ENCODE measurements at regions not wholly inside any gene's neighbourhood (a gene's known extent, or its start where the extent isn't known, plus 50 kb on each side); places are given as distances from the start of the nearest gene placed in this dataset.
"Not testable (repeated sequence)": the region's sequence is repeated elsewhere in the genome, so short reads cannot be mapped to it uniquely, and the experiment has no call there.

DNA sequence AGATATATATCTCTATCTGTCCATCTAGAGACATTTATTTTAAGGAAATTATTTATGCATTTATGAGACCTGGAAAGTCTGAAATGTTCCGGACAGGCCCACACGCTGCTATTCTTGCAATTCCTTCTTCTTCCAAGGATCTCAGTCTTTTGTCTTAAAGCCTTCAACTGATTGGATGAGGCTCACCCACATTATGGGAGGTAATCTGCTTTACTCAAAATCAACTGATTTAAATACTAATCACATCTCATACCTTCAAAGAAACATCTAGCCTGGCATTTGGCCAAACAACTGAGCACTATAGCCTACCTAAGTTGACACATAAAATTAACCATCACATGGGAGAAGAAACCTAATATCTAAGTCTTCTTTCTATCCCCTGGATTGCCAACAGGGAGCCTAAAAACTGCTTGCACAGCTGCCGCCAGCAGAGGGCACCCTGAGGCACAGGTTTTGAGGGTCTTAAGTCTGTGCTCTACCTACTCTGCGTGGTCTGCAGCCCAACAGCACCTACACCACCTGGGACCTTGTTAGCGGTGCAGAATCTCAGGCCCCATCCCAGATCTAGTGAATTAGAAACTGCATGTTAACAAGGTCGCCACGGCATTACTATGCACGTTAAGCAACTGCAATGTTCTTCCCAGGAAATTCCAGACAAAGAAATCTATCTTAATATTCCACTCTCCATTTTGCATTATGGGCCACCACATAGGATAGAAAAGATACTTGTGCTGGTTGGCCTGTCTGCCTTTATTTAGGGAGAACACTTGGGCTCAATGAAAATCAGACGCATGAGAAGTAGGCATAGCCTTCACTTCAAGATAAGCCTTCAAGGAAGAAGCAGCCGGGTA lies 249.7 kb downstream of the FOXG1 start:
- H3K9me3 Mint-ChIP-seq (ENCODE audit: unreplicated experiment), result no peaks in the 10 kb centered on the region
- POLR2A ChIA-PET, result no interaction called here
- TF ChIP-seq CTCF (IDR thresholded peaks at IDR 0.05; ENCODE audit: unreplicated experiment), result peak; percentile 75
- H3K4me1 Mint-ChIP-seq (ENCODE audit: insufficient read depth, unreplicated experiment), result no peaks in the 10 kb centered on the region
- H3K4me3 Mint-ChIP-seq (ENCODE audit: unreplicated experiment), result no peak overlapping the region
- intact Hi-C loops (cut with micrococcal nuclease), result loop anchor here (1.0 to 10.0 kb wide), 3 partner anchors 206 to 1199 kb away; no protein-coding TSS in a partner anchor
- peaks cover 73% of the 10 kb centered on the region for H3K27me3 Mint-ChIP-seq (ENCODE audit: insufficient read depth, unreplicated experiment)
- DNase-seq (ENCODE audit: unreplicated experiment), result peak; percentile 31
- CTCF ChIA-PET, result interaction anchor here (1.1 kb wide), 1 partner anchor 25 kb away, joined by 3 read pairs; no protein-coding TSS in a partner anchor
- H3K36me3 Mint-ChIP-seq (ENCODE audit: insufficient read depth, unreplicated experiment), result no peaks in the 10 kb centered on the region
- no peak overlapping the region for H3K27ac Mint-ChIP-seq (ENCODE audit: low read depth, unreplicated experiment)
- BruUV-seq (replicated peaks), result no TSS peak

GRCh38 chr14:29023505-29023904 lies 256.9 kb downstream of the FOXG1 start:
- Mint-ChIP-seq H3K27me3 (ENCODE audit: insufficient read depth, unreplicated experiment) (peaks cover 78% of the 10 kb centered on the region), H3K9me3 (ENCODE audit: unreplicated experiment) (peaks cover 23% of the 10 kb centered on the region)
- H3K4me3 Mint-ChIP-seq (ENCODE audit: unreplicated experiment); H3K4me1 Mint-ChIP-seq (ENCODE audit: insufficient read depth, unreplicated experiment); H3K36me3 Mint-ChIP-seq (ENCODE audit: insufficient read depth, unreplicated experiment); H3K27ac Mint-ChIP-seq (ENCODE audit: low read depth, unreplicated experiment); DNase-seq (ENCODE audit: unreplicated experiment); CTCF ChIA-PET; POLR2A ChIA-PET; intact Hi-C loops (cut with micrococcal nuclease); BruUV-seq (replicated peaks): not testable (repeated sequence)

DNA sequence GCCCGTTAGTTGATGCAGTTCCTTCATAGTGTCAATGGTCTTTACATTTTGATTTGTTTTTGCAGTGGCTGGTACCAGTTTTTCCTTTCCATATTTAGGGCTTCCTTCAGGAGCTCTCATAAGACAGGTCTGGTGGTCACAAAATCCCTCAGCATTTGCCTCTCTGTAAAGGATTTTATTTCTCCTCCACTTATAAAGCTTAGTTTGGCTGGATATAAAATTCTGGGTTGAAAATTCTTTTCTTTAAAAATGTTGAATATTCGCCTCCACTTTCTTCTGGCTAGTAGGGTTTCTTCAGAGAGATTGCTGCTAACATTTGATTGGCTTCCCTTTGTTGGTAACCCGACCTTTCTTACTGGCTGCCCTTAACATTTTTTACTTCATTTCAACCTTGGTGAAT lies 260.9 kb downstream of the FOXG1 start:
- H3K27me3 Mint-ChIP-seq (ENCODE audit: insufficient read depth, unreplicated experiment), result peaks cover 46% of the 10 kb centered on the region
- H3K36me3 Mint-ChIP-seq (ENCODE audit: insufficient read depth, unreplicated experiment); CTCF ChIA-PET; H3K27ac Mint-ChIP-seq (ENCODE audit: low read depth, unreplicated experiment); H3K4me3 Mint-ChIP-seq (ENCODE audit: unreplicated experiment); POLR2A ChIA-PET; intact Hi-C loops (cut with micrococcal nuclease); H3K4me1 Mint-ChIP-seq (ENCODE audit: insufficient read depth, unreplicated experiment); BruUV-seq (replicated peaks); DNase-seq (ENCODE audit: unreplicated experiment): not testable (repeated sequence)
- peaks cover 23% of the 10 kb centered on the region for H3K9me3 Mint-ChIP-seq (ENCODE audit: unreplicated experiment)

- peaks cover 23% of the 10 kb centered on the region for H3K9me3 Mint-ChIP-seq (ENCODE audit: unreplicated experiment)
- H3K36me3 Mint-ChIP-seq (ENCODE audit: insufficient read depth, unreplicated experiment); H3K4me3 Mint-ChIP-seq (ENCODE audit: unreplicated experiment); BruUV-seq (replicated peaks); H3K4me1 Mint-ChIP-seq (ENCODE audit: insufficient read depth, unreplicated experiment); CTCF ChIA-PET; DNase-seq (ENCODE audit: unreplicated experiment); POLR2A ChIA-PET; H3K27ac Mint-ChIP-seq (ENCODE audit: low read depth, unreplicated experiment); intact Hi-C loops (cut with micrococcal nuclease): not testable (repeated sequence)
- H3K27me3 Mint-ChIP-seq (ENCODE audit: insufficient read depth, unreplicated experiment), result peaks cover 48% of the 10 kb centered on the region
Observed at GRCh38 chr14:29027941-29028705, 261.5 kb downstream of the FOXG1 start.

DNA sequence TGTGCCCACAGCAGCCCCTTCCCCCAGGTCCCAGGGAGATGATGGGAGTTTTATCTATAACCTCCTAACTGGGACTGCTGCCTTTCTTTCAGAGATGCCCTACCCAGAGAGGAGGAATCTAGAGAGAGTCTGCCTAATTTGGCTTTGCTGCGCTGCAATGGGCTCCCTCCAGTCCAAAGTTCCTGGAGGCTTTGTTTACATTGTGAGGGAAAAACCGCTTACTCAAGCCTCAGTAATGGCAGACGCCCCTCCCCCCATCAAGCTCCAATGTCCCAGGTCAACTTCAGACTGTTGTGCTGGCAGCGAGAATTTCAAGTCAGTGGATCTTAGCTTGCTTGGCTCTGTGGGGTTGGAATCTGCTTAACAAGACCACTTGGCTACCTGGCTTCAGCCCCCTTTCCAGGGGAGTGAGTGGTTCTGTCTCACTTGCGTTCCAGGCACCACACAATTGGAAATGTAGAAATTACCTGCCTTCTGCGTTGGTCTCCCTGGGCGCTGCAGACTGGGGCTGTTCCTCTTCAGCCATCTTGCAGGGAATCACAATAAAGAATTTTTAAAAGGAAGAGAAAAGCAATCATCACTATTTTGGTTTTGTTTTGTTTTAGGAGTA lies 262.5 kb downstream of the FOXG1 start:
- ChIA-PET CTCF (no interaction called here), POLR2A (no interaction called here)
- Mint-ChIP-seq H3K4me3 (ENCODE audit: unreplicated experiment) (no peak overlapping the region), H3K27me3 (ENCODE audit: insufficient read depth, unreplicated experiment) (peaks cover 58% of the 10 kb centered on the region), H3K9me3 (ENCODE audit: unreplicated experiment) (peaks cover 23% of the 10 kb centered on the region), H3K27ac (ENCODE audit: low read depth, unreplicated experiment) (no peak overlapping the region), H3K4me1 (ENCODE audit: insufficient read depth, unreplicated experiment) (no peaks in the 10 kb centered on the region), H3K36me3 (ENCODE audit: insufficient read depth, unreplicated experiment) (no peaks in the 10 kb centered on the region)
- no peak for TF ChIP-seq CTCF (IDR thresholded peaks at IDR 0.05; ENCODE audit: unreplicated experiment)
- intact Hi-C loops (cut with micrococcal nuclease), result no loop called here
- DNase-seq (ENCODE audit: unreplicated experiment), result no peak
- no TSS peak for BruUV-seq (replicated peaks)
